AG04450 (cell line): ENCODE measurements at regions not wholly inside any gene's neighbourhood (a gene's known extent, or its start where the extent isn't known, plus 50 kb on each side); places are given as distances from the start of the nearest gene placed in this dataset.

ENCODE experiments used
- CTCF ChIA-PET: fragments of 300-600, 350-600 bp; formaldehyde crosslinking; extraction: SDS; loops from one replicate; lab custom pipeline; 2022; ENCODE audit warnings: antibody characterized with exemption, inconsistent platforms; lab: Charles Lee
- POLR2A ChIA-PET: fragments of 350-600 bp; formaldehyde crosslinking; extraction: SDS; loops from one replicate; lab custom pipeline; 2021; ENCODE audit warnings: antibody characterized with exemption, inconsistent platforms; lab: Yijun Ruan, JAX
- DNase-seq: peaks from one replicate; pipeline ENCODE4 v3.0.0-alpha.2; 2011; ENCODE audit warnings: low read depth, low spot score
- H3K27ac ChIP-seq: one replicate; pipeline ENCODE4 v1.5.1; 2012; ENCODE audit warnings: low read depth, low read length, control low read depth
- H3K27me3 ChIP-seq: one replicate; pipeline ENCODE4 v1.6.0; 2012; ENCODE audit warnings: low read length; ENCODE audit not compliant: control insufficient read depth, insufficient read depth
- H3K4me3 ChIP-seq: 2 replicates; pipeline ENCODE4 v1.5.1; 2011; ENCODE audit warnings: mild to moderate bottlenecking, low read depth, low read length, control low read depth
- H3K9me3 ChIP-seq: 2 replicates; pipeline ENCODE4 v1.5.1; 2012; ENCODE audit warnings: low read length; ENCODE audit not compliant: control insufficient read depth, insufficient read depth
- CTCF ChIP-seq: IDR thresholded peaks from 2 replicates; pipeline ENCODE4 v1.5.1; 2011; ENCODE audit warnings: low read depth, low read length, control low read depth, inconsistent platforms

GRCh38 chr3:79922633-79923032 lies 154.8 kb upstream of the ROBO1 start:
- Histone ChIP-seq H3K9me3 (no peaks in the 10 kb centered on the region), H3K27ac (no peak overlapping the region), H3K4me3 (no peak overlapping the region), H3K27me3 (no peaks in the 10 kb centered on the region)
- CTCF ChIA-PET: no interaction called here
- TF ChIP-seq CTCF: no peak
- POLR2A ChIA-PET: no interaction called here
- no peak for DNase-seq

GRCh38 chr3:79917561-79917960 lies 149.8 kb upstream of the ROBO1 start:
- POLR2A ChIA-PET: no interaction called here
- CTCF ChIA-PET: no interaction called here
- Histone ChIP-seq H3K27me3 (no peaks in the 10 kb centered on the region), H3K4me3 (no peak overlapping the region), H3K27ac (no peak overlapping the region), H3K9me3 (no peaks in the 10 kb centered on the region; the same call in 1 of the 2 replicates)
- no peak for TF ChIP-seq CTCF
- DNase-seq: no peak

GRCh38 chr3:79910337-79910736 lies 142.5 kb upstream of the ROBO1 start:
- no peak overlapping the region for H3K27ac ChIP-seq
- ChIA-PET CTCF (no interaction called here), POLR2A (no interaction called here)
- H3K4me3 ChIP-seq: no peak overlapping the region
- no peak for TF ChIP-seq CTCF
- no peaks in the 10 kb centered on the region for H3K27me3 ChIP-seq
- no peaks in the 10 kb centered on the region for H3K9me3 ChIP-seq
- no peak for DNase-seq

DNA sequence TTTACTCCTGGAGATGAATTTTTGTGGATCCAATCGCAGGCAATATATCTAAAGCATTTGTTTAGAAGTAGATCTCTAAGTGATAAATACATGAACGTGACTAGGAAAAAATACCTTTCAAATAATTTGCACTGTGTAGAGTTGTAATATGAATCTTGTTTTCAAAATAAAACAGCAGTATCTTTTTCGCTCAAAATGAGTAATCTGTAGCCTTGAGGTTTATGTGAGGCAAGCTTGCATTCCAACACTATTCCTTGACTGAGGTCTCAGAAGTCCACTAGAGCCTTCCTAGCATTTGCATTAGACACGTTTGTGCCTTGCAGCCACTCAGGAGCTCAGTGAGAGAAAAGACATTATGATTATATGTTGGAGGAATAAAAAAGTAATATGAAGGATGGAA lies 138.3 kb upstream of the ROBO1 start:
- POLR2A ChIA-PET: no interaction called here
- Histone ChIP-seq H3K9me3 (no peaks in the 10 kb centered on the region), H3K27ac (no peak overlapping the region), H3K4me3 (no peak overlapping the region), H3K27me3 (no peaks in the 10 kb centered on the region)
- no peak for DNase-seq
- TF ChIP-seq CTCF: no peak
- CTCF ChIA-PET: no interaction called here

- TF ChIP-seq CTCF: no peak
- no peaks in the 10 kb centered on the region for H3K9me3 ChIP-seq
- ChIA-PET CTCF (no interaction called here), POLR2A (no interaction called here)
- no peak for DNase-seq
- no peak overlapping the region for H3K4me3 ChIP-seq
- H3K27ac ChIP-seq: no peak overlapping the region
- H3K27me3 ChIP-seq: no peaks in the 10 kb centered on the region
Measured at GRCh38 chr3:79902151-79902550, 134.4 kb upstream of the ROBO1 start.
